ENCODE measurements at regions not wholly inside any gene's neighbourhood (a gene's known extent, or its start where the extent isn't known, plus 50 kb on each side); places are given as distances from the start of the nearest gene placed in this dataset.

GRCh38 chr2:16130906-16131400 is 190.6 kb downstream of the MYCN start:
- in situ Hi-C loops (cut with HindIII; ENCODE audit: low pct_unique_long_range_greater_than_20kb, low sequenced_read_pairs), result no loop called here
- DNase-seq (ENCODE audit: low read depth), result no peak

DNA sequence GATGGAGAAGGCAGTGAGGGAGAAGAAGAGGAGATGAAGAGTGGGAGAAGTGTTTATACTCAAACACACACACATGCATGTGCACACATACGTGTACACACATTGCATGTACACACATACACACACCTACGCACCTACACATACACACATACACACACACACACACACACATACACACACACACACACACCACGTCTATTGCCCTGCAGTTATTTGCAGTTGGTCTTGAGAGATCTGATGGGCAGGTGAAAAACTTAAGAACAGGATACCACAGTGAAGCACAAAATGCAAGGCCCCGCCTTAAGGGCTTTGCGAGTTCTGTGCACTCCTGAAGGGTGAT is 190.2 kb downstream of the MYCN start:
- in situ Hi-C loops (cut with HindIII; ENCODE audit: low pct_unique_long_range_greater_than_20kb, low sequenced_read_pairs), result no loop called here

DNA sequence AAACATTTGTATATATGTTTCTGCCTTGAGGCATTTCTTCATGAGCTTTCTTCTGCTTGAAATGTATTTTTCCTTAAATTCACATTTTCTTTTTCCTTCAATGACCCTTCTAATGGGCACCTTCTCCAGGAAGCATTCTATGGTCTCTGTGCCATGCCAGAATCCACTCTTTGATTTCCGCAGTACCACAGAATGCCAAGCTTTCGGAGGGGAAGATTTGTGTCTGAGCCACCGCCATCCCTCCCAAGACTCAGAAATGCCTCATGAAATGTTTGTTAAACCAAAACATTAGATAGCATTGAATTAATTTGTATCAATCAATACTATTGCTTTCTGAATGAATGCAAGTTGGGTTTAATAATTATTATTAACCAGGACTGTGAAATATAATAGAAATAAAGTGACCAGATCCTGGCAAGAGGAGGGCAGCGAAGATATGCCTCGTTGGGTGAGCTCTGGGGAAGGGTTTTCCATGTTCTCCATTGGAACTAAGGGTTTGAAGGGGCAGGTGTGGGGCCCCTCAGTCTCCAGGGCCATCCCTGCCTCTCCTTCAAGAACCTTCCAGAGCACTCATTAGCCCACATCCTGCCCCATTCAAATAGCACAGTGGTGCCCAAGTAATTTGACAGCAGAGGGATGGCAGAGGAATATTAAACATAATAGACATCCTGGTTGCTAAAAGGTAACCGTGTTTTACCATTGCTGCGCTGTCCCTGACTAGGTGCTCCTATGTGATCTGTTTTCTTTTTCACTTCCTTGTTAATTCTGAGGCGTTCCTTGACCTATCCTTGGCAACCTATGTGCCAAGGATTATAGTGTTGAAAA is 189.6 kb downstream of the MYCN start:
- no peak for DNase-seq (ENCODE audit: low read depth)
- in situ Hi-C loops (cut with HindIII; ENCODE audit: low pct_unique_long_range_greater_than_20kb, low sequenced_read_pairs), result no loop called here

More for the DNA sequence above, 190.2 kb downstream of the MYCN start:
- no peak for DNase-seq (ENCODE audit: low read depth)

GRCh38 chr2:16128746-16129610 is 188.6 kb downstream of the MYCN start:
- no peak for DNase-seq (ENCODE audit: low read depth)
- in situ Hi-C loops (cut with HindIII; ENCODE audit: low pct_unique_long_range_greater_than_20kb, low sequenced_read_pairs), result no loop called here

DNA sequence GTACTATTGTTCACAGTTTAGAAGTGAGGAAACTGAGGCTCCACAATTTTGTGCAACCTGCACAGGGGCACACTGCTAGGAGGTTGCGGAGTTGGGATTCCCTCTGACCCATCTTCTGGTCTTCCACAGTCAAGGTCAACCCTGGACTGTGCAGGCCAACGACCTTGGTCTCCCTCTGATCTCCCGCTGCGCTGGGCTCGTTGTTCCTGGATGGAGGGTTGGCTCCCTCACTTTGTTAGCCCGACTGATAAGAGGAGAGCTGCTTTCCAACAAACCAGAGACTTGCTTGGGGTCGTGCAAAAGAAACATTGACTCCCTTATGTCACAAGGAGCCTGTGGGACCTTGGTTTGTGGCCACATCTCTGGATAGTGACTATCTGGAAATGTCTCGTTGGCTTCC is 187.6 kb downstream of the MYCN start:
- in situ Hi-C loops (cut with HindIII; ENCODE audit: low pct_unique_long_range_greater_than_20kb, low sequenced_read_pairs), result no loop called here
- no peak for DNase-seq (ENCODE audit: low read depth)

DNA sequence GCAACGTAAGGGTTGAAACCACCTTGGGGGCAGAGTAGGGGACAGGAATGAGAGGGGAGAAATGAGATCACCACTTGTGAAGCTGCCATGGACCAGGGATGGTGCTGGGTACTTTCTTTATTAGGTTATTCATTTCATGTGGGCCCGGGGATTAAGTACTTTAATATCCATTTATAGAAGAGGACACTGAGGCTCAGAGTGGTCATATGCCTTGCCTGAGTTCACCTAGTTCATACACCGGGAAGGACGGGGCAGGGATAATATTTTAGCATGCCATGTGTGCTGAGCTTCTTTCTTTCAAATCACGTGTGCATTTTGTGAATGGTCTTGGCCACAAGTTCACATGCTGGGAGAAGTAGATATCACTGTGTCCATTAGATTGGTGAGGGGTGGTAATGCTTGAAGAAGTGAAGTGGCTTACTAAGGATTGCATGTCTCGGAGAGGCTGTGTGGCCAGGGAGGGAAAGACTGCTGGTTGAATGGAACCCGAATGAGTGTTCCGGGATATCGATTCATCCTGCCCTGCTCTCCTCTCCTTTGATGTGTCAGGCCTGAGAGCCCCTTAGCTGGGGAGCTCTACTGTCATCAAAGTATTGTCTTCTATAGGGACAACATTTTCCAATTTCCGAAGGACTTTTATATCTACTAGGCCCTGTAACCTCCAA is 187.1 kb downstream of the MYCN start:
- DNase-seq (ENCODE audit: low read depth), result no peak
- in situ Hi-C loops (cut with HindIII; ENCODE audit: low pct_unique_long_range_greater_than_20kb, low sequenced_read_pairs), result no loop called here

- in situ Hi-C loops (cut with HindIII; ENCODE audit: low pct_unique_long_range_greater_than_20kb, low sequenced_read_pairs), result no loop called here
- no peak for DNase-seq (ENCODE audit: low read depth)
These were observed 186.3 kb downstream of the MYCN start for GRCh38 chr2:16126517-16127275.

GRCh38 chr2:16125614-16126516 is 185.5 kb downstream of the MYCN start:
- no peak for DNase-seq (ENCODE audit: low read depth)
- in situ Hi-C loops (cut with HindIII; ENCODE audit: low pct_unique_long_range_greater_than_20kb, low sequenced_read_pairs), result no loop called here

- in situ Hi-C loops (cut with HindIII; ENCODE audit: low pct_unique_long_range_greater_than_20kb, low sequenced_read_pairs), result no loop called here
- DNase-seq (ENCODE audit: low read depth), result no peak
These were observed 184.7 kb downstream of the MYCN start for GRCh38 chr2:16124881-16125613.

- DNase-seq (ENCODE audit: low read depth), result no peak
- in situ Hi-C loops (cut with HindIII; ENCODE audit: low pct_unique_long_range_greater_than_20kb, low sequenced_read_pairs), result no loop called here
These were observed 183.8 kb downstream of the MYCN start for GRCh38 chr2:16123856-16124780.

- in situ Hi-C loops (cut with HindIII; ENCODE audit: low pct_unique_long_range_greater_than_20kb, low sequenced_read_pairs), result no loop called here
- no peak for DNase-seq (ENCODE audit: low read depth)
These were observed 183.1 kb downstream of the MYCN start for GRCh38 chr2:16123421-16123820.

- in situ Hi-C loops (cut with HindIII; ENCODE audit: low pct_unique_long_range_greater_than_20kb, low sequenced_read_pairs), result no loop called here
- no peak for DNase-seq (ENCODE audit: low read depth)
These were observed 182.2 kb downstream of the MYCN start for GRCh38 chr2:16122556-16122955.

GRCh38 chr2:16121986-16122390 is 181.6 kb downstream of the MYCN start:
- in situ Hi-C loops (cut with HindIII; ENCODE audit: low pct_unique_long_range_greater_than_20kb, low sequenced_read_pairs), result no loop called here
- no peak for DNase-seq (ENCODE audit: low read depth)

GRCh38 chr2:16121231-16121985 is 181.1 kb downstream of the MYCN start:
- no peak for DNase-seq (ENCODE audit: low read depth)
- in situ Hi-C loops (cut with HindIII; ENCODE audit: low pct_unique_long_range_greater_than_20kb, low sequenced_read_pairs), result no loop called here

GRCh38 chr2:16120591-16121180 is 180.3 kb downstream of the MYCN start:
- DNase-seq (ENCODE audit: low read depth), result no peak
- in situ Hi-C loops (cut with HindIII; ENCODE audit: low pct_unique_long_range_greater_than_20kb, low sequenced_read_pairs), result no loop called here
